H9 (cell line): ENCODE measurements at regions not wholly inside any gene's neighbourhood (a gene's known extent, or its start where the extent isn't known, plus 50 kb on each side); places are given as distances from the start of the nearest gene placed in this dataset.

ENCODE experiments used
- DNase-seq: peaks from one replicate; pipeline ENCODE4 v3.0.0-alpha.2; 2017
- H2AFZ ChIP-seq: one replicate; pipeline ENCODE4 v1.6.1; 2013; ENCODE audit warnings: mild to moderate bottlenecking, low read length, control low read depth, moderate library complexity
- H2AK5ac ChIP-seq: 2 replicates; pipeline ENCODE4 v1.6.1; 2013; ENCODE audit warnings: low read length, control low read depth, mixed read lengths; ENCODE audit not compliant: insufficient read length
- H2BK120ac ChIP-seq: one replicate; pipeline ENCODE4 v1.6.1; 2013; ENCODE audit warnings: low read depth, mild to moderate bottlenecking, low read length, control low read depth, inconsistent platforms; ENCODE audit not compliant: poor library complexity, severe bottlenecking
- H2BK12ac ChIP-seq: 2 replicates; pipeline ENCODE4 v1.6.1; 2013; ENCODE audit warnings: low read length, control low read depth, mixed read lengths, low read depth; ENCODE audit not compliant: insufficient read length
- H2BK15ac ChIP-seq: 2 replicates; pipeline ENCODE4 v1.6.1; 2013; ENCODE audit warnings: low read depth, low read length, control low read depth
- H2BK20ac ChIP-seq: one replicate; pipeline ENCODE4 v1.6.1; 2013; ENCODE audit warnings: low read depth, mild to moderate bottlenecking, low read length, control low read depth, inconsistent platforms; ENCODE audit not compliant: poor library complexity, severe bottlenecking
- H2BK5ac ChIP-seq: 2 replicates; pipeline ENCODE4 v1.6.1; 2013; ENCODE audit warnings: low read length, control low read depth, mixed read lengths; ENCODE audit not compliant: insufficient read length
- H3K14ac ChIP-seq: 2 replicates; pipeline ENCODE4 v1.6.1; 2013; ENCODE audit warnings: low read length, control low read depth; ENCODE audit not compliant: insufficient read depth
- H3K18ac ChIP-seq: 2 replicates; pipeline ENCODE4 v1.6.1; 2013; ENCODE audit warnings: low read depth, mild to moderate bottlenecking, mixed read lengths, low read length, control low read depth; ENCODE audit not compliant: insufficient read length
- H3K23ac ChIP-seq: 2 replicates; pipeline ENCODE4 v1.6.1; 2013; ENCODE audit warnings: low read length, control low read depth, mixed read lengths, low read depth; ENCODE audit not compliant: insufficient read length
- H3K23me2 ChIP-seq: 2 replicates; pipeline ENCODE4 v1.6.1; 2013; ENCODE audit warnings: low read depth, mild to moderate bottlenecking, mixed read lengths, low read length, control low read depth; ENCODE audit not compliant: insufficient read length, poor library complexity, severe bottlenecking
- H3K27ac ChIP-seq: 2 replicates; pipeline ENCODE4 v1.5.1; 2013; ENCODE audit warnings: low read length, control low read depth, mixed read lengths, low read depth; ENCODE audit not compliant: insufficient read length
- H3K27me3 ChIP-seq: 2 replicates; pipeline ENCODE4 v1.6.1; 2013; ENCODE audit warnings: low read length, control low read depth, inconsistent platforms; ENCODE audit not compliant: insufficient read depth
- H3K4ac ChIP-seq: 2 replicates; pipeline ENCODE4 v1.6.1; 2013; ENCODE audit warnings: low read depth, mild to moderate bottlenecking, control low read depth, inconsistent platforms, low read length, moderate library complexity
- H3K4me1 ChIP-seq: 2 replicates; pipeline ENCODE4 v1.6.1; 2013; ENCODE audit warnings: low read length, control low read depth, inconsistent platforms; ENCODE audit not compliant: insufficient read depth
- H3K4me2 ChIP-seq: 2 replicates; pipeline ENCODE4 v1.6.1; 2013; ENCODE audit warnings: low read length, control low read depth, mixed read lengths; ENCODE audit not compliant: insufficient read length, insufficient read depth
- H3K56ac ChIP-seq: 2 replicates; pipeline ENCODE4 v1.6.1; 2013; ENCODE audit warnings: low read depth, mild to moderate bottlenecking, mixed read lengths, low read length, control low read depth; ENCODE audit not compliant: insufficient read length
- H3K79me1 ChIP-seq: 2 replicates; pipeline ENCODE4 v1.6.1; 2013; ENCODE audit warnings: low read depth, mild to moderate bottlenecking, moderate library complexity, low read length, control low read depth, inconsistent platforms; ENCODE audit not compliant: insufficient read depth, poor library complexity, severe bottlenecking
- H3K79me2 ChIP-seq: 2 replicates; pipeline ENCODE4 v1.6.1; 2013; ENCODE audit warnings: low read length, control low read depth, inconsistent platforms; ENCODE audit not compliant: insufficient read depth
- H3K9ac ChIP-seq: 2 replicates; pipeline ENCODE4 v1.6.1; 2013; ENCODE audit warnings: low read length, control low read depth, mixed read lengths; ENCODE audit not compliant: insufficient read length; ENCODE audit errors: extremely low read depth
- H3K9me3 ChIP-seq: one replicate; pipeline ENCODE4 v1.6.1; 2013; ENCODE audit warnings: low read depth, low read length, inconsistent platforms; ENCODE audit not compliant: control insufficient read depth
- H3T11ph ChIP-seq: one replicate; pipeline ENCODE4 v1.6.1; 2013; ENCODE audit warnings: mild to moderate bottlenecking, low read length, control low read depth, inconsistent platforms
- H4K20me1 ChIP-seq: one replicate; pipeline ENCODE4 v1.6.1; 2013; ENCODE audit not compliant: control insufficient read depth, insufficient read length, insufficient read depth
- H4K5ac ChIP-seq: 2 replicates; pipeline ENCODE4 v1.6.1; 2013; ENCODE audit warnings: low read depth, mild to moderate bottlenecking, mixed read lengths, low read length, control low read depth; ENCODE audit not compliant: insufficient read length
- H4K8ac ChIP-seq: replicated peaks from 2 replicates; pipeline ENCODE4 v1.6.1; 2013; ENCODE audit warnings: low read length, control low read depth, mixed read lengths, low read depth; ENCODE audit not compliant: insufficient read length
- H4K91ac ChIP-seq: 2 replicates; pipeline ENCODE4 v1.6.1; 2013; ENCODE audit warnings: low read depth, mild to moderate bottlenecking, moderate library complexity, mixed read lengths, low read length, control low read depth; ENCODE audit not compliant: insufficient read length
- H3K27ac Mint-ChIP-seq, 3 experiments: 2 replicates in 2 of 3; 3 replicates in 1 of 3; pipeline ENCODE4 v1.8.0; 2020 to 2021; ENCODE audit warnings: mixed read lengths in 3 of 3, mild to moderate bottlenecking in 1 of 3, moderate library complexity in 1 of 3
- H3K27me3 Mint-ChIP-seq: 2 replicates; pipeline ENCODE4 v1.8.0; 2021; ENCODE audit warnings: low read depth, mild to moderate bottlenecking, moderate library complexity, mixed read lengths
- H3K36me3 Mint-ChIP-seq, 3 experiments: 2 replicates in 2 of 3; 3 replicates in 1 of 3; pipeline ENCODE4 v1.8.0; 2020 to 2021; ENCODE audit warnings: low read depth in 3 of 3, mixed read lengths in 3 of 3; ENCODE audit not compliant: insufficient read depth in 1 of 3
- H3K4me1 Mint-ChIP-seq, 2 experiments: 2 replicates each; pipeline ENCODE4 v1.8.0; 2020; ENCODE audit warnings: mixed read lengths in 2 of 2
- H3K4me3 Mint-ChIP-seq, 2 experiments: 2 replicates in 1 of 2; 3 replicates in 1 of 2; pipeline ENCODE4 v1.8.0; 2020 to 2021; ENCODE audit warnings: mild to moderate bottlenecking in 2 of 2, mixed read lengths in 2 of 2, moderate library complexity in 1 of 2
- H3K9me3 Mint-ChIP-seq, 2 experiments: 2 replicates in 1 of 2; 3 replicates in 1 of 2; pipeline ENCODE4 v1.8.0; 2020; ENCODE audit warnings: mild to moderate bottlenecking in 2 of 2, mixed read lengths in 2 of 2, moderate library complexity in 1 of 2
- WGBS: extraction: QIAGEN DNeasy Blood & Tissue Kit; methylation state at CpG from one replicate; pipeline ENCODE4 v1.1.7; 2013; ENCODE audit warnings: missing lambda C conversion rate, low lambda C conversion rate, mixed read lengths; ENCODE audit not compliant: insufficient read length; ENCODE audit errors: extremely low coverage; 5-methylcytosine and 5-hydroxymethylcytosine counted together
- TF ChIP-seq, protein P1 (sequence below): fragments of 200-600 bp; sonication (generic); conservative IDR thresholded peaks from 3 replicates; pipeline ENCODE4 v1.8.0; 2021; ENCODE audit warnings: antibody characterized with exemption, mild to moderate bottlenecking

DNA sequence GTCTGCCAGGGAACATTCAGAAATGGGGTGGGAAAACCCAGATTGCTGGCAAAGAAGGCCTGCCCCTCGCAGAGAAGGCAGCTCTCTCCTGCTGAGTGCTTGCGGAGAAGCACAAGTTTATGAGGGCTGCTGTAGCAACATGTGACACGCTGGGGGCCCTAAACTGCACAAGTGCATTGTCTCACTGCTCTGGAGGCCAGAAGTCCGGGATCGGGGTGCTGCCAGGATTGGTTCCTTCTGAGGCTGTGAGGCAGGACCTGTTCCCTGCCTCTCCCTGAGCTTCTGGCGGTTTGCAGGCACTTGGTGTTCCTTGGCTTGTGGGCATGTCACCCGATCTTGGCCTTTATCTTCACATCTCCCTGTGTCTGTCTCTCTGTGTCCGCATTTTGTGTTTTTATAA is 75.6 kb upstream of the NEURL1B start:
- Histone ChIP-seq H2BK120ac (no peak overlapping the region), H2AK5ac (no peak overlapping the region), H3K23me2 (no peaks in the 10 kb centered on the region), H3K9ac (no peak overlapping the region), H3K4me1 (peaks cover 3% of the 10 kb centered on the region; the same call in 1 of the 2 replicates), H3K18ac (no peak overlapping the region), H4K8ac (no peak overlapping the region), H3K4ac (no peak overlapping the region), H2BK12ac (no peak overlapping the region), H2BK5ac (no peak overlapping the region), H2BK15ac (no peak overlapping the region), H3K4me2 (no peak overlapping the region), H3K27ac (no peak overlapping the region), H4K5ac (no peak overlapping the region), H4K91ac (no peak overlapping the region), H3T11ph (no peak overlapping the region), H2BK20ac (no peak overlapping the region), H3K79me2 (no peaks in the 10 kb centered on the region), H3K79me1 (no peaks in the 10 kb centered on the region), H3K9me3 (no peaks in the 10 kb centered on the region), H3K27me3 (no peaks in the 10 kb centered on the region), H3K23ac (no peak overlapping the region), H3K56ac (no peak overlapping the region), H3K14ac (no peak overlapping the region; the same call in 1 of the 2 replicates), H2AFZ (no peak overlapping the region), H4K20me1 (no peaks in the 10 kb centered on the region)
- H3K9me3 Mint-ChIP-seq, result no peaks in the 10 kb centered on the region
- peaks cover 18% of the 10 kb centered on the region for H3K27me3 Mint-ChIP-seq
- peaks cover 17 to 26% of the 10 kb centered on the region in 2 experiments for H3K4me1 Mint-ChIP-seq
- H3K36me3 Mint-ChIP-seq, result no peaks in the 10 kb centered on the region
- no peak overlapping the region for H3K27ac Mint-ChIP-seq
- TF ChIP-seq, protein P1, sequence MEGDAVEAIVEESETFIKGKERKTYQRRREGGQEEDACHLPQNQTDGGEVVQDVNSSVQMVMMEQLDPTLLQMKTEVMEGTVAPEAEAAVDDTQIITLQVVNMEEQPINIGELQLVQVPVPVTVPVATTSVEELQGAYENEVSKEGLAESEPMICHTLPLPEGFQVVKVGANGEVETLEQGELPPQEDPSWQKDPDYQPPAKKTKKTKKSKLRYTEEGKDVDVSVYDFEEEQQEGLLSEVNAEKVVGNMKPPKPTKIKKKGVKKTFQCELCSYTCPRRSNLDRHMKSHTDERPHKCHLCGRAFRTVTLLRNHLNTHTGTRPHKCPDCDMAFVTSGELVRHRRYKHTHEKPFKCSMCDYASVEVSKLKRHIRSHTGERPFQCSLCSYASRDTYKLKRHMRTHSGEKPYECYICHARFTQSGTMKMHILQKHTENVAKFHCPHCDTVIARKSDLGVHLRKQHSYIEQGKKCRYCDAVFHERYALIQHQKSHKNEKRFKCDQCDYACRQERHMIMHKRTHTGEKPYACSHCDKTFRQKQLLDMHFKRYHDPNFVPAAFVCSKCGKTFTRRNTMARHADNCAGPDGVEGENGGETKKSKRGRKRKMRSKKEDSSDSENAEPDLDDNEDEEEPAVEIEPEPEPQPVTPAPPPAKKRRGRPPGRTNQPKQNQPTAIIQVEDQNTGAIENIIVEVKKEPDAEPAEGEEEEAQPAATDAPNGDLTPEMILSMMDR, result no peak
- no peak for DNase-seq
- WGBS, result no CpG with 5 or more reads among the region's 8 CpGs
- H3K4me3 Mint-ChIP-seq, result no peak overlapping the region
